HG02678 (cell line): ENCODE measurements at regions not wholly inside any gene's neighbourhood (a gene's known extent, or its start where the extent isn't known, plus 50 kb on each side); places are given as distances from the start of the nearest gene placed in this dataset.

Experiments used
- ATAC-seq: cut with Tn5 transposase; IDR thresholded peaks from one replicate; pipeline ENCODE4 v1.9.1; 2021; ENCODE audit warnings: mild to moderate bottlenecking, moderate library complexity; ENCODE audit not compliant: unreplicated experiment

DNA sequence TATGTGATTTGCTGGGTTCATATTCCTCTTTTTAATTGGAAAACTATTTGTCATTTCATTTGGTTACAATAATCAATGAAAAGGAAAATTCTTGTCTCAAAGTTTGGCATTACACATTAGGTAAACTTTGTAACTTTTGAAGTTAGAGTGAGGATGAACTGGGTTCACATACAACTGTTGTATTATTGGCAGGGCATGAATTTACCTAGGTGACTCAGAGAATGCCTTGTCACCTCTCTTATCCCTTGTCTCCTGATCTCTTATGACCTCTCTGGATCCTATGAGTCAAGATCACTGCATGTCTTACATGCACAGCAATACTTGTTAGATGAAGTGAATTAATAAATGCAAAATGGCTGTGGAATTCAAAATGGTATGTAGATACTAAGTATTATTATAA is 563.4 kb upstream of the GCFC2 start:
- ATAC-seq, result no peak

DNA sequence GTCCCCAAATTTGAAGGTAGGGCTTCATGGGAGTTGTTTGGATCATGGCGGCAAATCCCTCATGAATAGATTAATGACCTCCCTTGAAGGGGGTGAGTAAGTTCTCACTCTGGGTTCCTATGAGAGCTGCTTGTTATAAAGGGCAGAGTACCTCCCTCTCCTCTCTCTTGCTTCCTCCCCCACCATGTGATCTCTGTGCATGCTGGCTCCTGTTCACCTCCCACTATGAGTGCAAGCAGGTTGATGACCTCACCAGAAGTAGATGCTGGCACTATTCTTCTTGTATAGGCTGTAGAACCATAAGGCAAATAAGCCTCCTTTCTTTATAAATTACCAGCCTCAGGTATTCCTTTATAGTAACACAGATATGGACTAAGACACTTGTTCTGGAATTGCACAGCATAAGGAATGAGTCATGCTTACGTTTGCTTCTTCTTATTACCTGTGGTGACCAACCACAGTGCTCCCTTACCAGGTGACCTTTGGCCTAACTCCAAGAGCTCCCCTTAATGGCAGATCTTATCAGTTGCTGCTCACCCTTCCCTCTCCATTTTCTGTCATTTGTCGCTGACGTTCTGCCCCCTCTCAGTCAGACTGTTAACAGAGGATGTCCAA is 559.5 kb upstream of the GCFC2 start:
- no peak for ATAC-seq

DNA sequence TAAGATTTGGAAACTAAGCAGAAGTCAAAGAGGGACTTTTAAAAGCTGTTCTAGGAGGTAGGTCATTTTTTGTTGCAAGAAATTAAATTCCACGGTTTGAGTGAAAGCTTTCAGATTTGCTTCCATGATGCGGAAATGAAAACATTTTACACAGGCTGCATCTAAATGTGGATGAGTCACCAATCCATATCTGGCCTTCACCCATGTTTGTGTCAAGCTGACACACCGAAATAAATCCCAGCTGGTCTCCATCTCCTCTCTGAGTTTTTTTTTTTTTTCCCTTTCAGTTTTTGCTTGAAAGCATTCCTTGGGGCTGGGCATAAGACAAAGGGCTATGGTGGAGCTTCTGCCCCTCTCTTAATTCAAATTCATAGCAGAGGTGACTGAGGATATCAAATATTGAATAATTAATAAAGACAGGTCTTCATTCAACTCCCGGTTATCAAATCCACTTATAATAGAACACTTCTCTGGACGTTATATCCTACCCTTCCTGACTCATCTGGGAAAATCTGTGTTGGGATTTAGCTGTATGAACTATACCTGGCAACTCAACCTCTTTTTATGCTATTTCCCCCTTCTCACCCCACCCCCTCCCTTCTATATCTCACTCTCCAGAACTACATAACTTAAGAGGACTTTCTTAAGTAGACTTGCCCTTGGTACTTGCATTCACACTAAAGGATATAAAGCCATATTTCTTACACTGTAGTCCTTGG is 558.3 kb upstream of the GCFC2 start:
- no peak for ATAC-seq

DNA sequence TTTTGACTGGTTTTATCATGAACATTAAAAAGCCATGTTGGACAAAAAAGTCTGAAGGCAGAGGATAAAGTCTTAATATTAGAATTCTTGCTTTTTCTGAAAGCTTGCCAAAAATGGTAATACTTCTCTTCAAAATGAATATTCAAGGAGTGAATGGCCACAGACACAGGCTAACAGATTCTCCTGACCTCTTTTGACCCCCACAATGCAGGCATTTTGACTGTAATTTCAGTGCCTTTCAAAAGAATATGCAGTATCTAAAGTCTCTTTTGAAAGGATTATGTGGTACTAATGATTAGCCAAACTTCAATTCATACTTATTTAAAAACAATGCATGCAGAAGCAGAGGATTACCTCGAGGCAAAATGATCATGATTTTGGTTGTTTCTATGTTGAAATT is 557.8 kb upstream of the GCFC2 start:
- no peak for ATAC-seq

DNA sequence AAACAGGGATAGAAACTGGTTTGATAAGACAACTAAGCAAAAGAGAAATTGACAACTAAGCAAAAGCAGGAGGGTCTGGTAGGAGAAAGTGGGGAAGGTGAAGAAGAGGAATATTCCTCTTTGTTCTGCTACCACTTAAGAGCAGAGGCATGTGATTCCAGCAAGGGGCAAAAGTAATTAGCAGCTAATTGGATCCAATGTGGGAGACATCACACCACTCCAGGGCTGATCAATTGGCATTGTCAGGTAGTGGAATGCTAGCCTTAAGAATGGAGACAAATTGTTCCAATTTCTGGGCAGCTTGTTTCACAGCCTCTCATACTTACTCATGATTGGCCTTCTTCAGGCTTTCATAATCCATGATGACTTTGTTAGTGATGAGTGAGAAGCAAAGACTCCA is 547.1 kb upstream of the GCFC2 start:
- ATAC-seq, result no peak

DNA sequence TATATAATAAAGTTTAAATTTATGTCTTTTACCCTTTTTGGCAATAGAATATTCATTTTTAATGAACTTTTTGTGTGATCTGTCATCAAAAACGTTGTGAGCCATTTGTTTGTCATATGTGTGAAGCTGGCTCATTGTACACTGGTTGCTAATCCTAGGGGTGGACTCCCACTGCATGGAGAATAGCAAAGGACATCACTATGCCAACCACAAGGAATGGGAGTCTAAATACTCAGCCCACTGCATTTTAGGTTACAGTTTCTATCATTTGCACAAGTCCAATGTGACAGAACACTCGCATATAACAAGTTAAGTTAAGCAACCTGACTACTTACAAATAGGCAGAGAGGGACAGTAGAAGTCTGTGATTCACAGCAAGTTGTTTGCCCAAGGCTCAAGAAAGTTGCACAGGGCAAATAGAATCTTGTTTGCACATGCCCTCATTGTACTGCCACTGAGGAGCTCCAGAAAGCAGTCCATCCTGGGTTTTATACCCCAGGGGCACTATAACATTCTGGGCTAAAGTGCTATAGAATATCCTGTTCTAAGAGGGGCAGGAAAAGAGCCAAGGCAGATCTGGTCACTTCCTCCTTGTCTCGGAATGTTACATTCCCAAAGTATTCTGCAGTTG is 545.9 kb upstream of the GCFC2 start:
- no peak for ATAC-seq

DNA sequence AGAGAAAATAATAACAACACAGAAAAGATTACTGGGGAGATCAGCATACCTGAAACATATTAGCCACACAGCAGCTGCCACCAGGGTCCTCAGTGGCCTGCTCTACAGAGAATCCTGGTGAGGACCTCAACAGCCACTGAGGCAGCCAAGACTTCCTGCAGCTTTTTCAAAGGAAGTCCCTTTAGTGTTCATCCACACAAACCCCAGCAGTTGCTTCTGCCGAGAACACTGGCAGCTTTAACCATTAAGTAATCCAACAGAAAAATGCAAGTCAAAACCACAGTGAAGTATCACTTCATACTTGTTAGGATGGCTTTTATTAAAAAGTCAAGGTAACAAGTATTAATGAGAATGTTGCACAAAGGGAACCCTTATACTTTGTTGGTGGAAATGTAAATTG is 542.0 kb upstream of the GCFC2 start:
- ATAC-seq, result no peak

DNA sequence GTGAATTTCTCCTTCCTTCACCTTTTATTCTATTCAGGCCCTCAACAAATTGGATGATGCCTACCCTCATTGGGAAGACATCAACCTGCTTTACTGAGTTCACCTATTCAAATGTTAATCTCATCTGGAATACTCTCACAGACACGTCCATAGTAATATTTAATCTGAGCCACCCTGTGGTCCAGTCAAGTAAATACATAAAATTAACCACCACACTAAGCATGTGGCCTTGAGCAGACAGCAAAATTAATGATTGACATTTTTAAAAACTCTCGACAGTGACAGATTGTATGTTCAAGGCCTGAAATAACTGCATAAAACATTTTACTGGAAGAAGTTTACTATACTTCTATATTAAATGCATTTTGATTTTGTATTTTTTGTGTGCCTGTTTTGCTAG is 540.6 kb upstream of the GCFC2 start:
- no peak for ATAC-seq

DNA sequence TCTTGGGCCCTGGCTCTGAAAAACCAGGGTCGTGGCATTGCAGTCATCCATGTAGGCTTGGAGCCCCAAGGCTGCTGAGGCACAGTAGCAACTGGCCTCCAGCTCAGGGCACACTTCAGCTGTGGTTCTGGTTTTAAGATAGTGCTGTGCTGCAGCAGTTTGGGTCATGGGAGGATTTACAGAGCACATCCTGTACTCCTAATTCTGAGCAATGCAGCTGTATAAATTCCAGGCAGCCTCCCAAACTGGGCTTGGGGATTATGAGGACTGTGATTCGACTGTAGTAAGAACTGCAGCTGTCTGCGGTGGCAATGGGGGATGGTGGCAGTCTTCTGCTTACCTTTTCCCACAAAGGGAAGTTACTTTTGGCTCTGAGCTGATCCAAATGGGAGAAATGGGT is 536.3 kb upstream of the GCFC2 start:
- ATAC-seq, result no peak

DNA sequence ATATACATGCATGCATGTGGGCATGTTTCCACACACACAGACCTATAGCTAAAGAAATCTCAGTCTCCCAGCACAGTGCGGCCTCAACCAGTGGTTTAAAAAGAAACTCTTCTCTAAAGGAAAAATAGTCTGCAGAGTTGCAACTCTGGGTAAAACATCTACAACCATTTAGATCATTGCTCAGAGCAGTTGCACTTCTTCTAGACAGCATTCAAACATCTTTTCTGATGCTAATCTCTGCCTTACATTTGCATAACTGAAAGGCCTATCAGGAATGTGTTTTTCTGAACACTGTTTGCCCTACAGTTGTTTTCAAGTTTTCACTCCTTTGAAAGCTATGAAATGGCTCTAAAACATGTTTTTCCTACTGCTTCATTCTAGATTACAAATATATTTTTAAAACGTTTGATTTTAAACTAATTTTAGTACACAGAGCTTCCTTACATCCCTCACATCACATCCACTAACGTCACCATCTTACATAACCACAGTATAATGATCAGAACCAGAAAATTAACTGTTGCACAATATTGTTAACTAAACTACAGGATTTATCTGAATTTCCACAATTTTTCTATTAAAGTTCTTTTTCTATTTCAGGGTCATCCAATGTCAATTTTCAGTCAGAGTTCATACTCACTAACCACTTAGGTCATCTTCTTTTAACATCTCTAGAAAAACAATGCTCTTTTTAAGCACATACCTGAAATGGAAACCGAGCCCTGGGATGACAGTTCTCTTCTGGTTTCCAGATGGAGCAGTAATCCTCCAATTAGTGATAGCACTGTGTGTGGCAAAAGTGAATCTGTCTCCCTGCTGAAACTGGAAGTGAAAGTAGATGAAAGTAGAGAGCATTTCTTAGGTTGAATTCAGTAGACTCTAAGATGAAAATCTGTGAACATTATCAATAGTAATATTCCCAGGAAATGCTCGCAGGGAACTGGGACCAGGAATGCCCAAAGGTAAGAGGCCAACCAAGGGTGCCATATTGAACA is 501.6 kb upstream of the GCFC2 start:
- no peak for ATAC-seq

DNA sequence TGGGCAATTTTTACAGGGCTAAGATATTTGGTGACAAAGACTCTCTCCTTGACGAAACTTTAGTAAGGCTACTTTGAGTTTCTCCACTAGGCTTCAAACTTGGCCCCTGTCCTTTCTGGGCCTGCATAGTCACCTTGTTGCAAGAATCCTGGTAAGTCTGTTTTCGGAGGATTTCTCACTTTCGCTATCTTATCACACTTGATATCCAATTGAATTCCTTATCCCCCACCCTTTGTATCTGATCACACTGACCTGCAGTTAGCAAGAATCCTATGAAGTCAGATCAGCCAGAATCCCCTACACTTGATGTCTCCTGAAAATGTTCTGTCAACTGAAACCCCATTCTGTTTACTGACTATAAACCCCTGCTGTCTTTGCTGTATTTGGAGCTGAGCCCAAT is 499.8 kb upstream of the GCFC2 start:
- ATAC-seq, result no peak

DNA sequence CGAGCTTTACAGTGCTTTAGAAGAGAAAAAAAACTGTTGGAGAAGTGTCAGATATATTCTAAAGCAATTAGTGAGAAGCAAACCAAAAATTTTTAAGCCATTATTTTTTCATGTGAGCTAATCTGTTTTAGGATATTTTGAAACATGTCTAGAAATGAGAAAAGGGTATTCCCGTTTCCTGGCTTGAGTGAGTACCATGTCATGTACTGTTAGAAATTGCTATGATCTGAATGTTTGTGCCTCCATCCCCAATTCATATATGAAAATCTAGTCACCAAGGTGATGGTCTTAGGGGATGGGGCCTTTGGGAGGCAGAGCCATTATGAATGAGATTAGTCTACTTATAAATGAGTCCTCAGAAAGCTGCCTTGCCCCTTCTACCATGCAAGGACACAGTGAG is 493.3 kb upstream of the GCFC2 start:
- ATAC-seq, result no peak

DNA sequence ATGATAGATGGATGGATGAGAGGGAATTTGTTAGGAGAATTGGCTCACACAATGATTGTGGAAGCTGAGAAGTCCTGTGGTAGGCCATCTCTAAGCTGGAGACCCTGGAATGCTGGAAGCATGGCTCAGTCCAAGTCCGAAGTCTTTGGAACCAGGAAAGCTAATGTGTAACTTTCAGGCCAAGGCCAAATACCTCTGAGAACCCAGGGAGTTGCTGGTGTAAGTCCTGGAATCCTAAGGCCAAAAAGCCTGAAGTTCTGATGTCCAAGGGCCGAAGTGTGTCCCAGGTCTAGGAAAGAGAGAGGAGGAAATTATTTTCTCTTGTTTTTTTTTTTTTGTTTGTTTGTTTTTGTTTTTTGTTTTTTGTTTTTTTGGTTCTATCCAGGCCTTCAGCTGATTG is 492.2 kb upstream of the GCFC2 start:
- ATAC-seq, result no peak

DNA sequence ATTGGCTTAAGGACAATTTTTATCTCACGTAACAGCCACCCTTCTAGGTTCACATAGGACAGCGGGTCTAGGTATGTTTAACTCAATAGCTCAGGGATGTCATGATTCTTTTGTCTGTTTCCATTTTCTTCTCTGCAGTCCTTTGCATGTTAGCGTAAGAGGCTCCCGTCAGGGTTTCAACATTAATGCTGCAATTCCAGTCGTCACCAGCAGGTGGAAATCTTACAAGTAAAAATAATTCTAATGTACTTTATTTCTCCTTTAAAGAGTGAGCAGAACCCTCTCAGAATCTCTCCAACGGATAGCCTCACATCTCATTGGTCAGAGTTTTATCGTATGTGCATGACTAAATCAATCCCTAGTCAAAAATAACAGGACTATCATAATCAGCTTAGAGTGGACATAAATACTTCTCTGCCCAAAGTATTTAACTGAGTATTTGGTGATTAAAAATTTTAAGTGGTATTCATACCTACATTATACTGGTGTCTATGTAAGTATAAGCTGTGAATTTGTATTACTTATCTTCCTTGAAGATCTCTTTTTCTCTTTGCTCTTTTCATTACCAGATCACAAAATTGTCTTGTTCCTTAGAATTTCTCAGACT is 487.2 kb upstream of the GCFC2 start:
- no peak for ATAC-seq

DNA sequence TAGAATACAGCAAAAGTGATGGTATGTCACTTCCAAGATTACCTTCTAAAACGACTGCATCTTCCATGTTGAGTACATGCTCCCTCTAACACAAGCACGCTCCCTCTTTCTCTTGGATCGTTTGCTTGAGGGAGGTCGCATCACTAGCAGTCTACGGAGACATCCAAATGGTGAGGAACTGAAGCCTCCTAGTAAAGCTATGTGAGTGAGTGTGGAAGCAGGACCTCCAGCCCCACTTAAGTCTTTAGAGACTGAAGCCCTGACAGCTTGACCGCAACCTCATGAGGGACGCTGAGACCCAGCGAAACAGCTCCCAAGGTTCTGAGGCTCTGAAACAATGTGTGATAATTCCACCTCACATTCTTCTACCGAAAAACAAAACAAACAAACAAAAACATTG is 486.7 kb upstream of the GCFC2 start:
- no peak for ATAC-seq

DNA sequence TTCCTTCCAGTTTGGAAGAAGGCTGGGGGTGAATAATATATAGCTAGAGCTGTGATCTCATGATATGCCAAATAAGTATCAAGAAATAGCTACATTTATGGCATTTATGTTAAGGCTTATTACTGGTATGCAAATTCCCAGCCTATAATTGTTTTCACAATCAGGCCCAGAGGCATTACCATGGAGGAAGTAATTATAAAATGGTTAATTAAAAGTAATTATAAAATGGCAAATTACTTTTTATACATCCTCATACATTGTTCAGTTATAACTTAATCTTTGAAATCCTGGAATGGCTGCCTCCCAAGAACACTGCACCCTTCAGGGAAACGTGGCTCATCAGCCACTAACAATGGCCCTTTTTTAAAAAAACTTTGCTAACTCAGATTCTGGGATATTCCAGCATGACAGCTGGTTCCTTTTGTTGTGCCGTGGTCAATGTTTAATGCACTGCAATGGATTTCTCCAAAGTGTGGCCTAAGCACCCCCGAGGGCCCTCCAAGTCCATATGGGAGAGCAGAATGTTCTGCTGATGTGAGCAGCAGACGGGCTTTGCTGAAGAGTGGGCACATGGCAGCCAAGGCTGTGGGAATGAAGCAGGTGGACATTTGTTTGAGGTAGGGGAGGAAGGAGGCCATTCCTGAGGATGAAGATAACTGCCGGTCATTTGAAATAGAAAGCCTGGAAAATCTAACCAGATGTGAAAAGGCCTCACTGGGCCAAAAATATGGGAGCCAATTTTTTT is 483.5 kb upstream of the GCFC2 start:
- no peak for ATAC-seq

DNA sequence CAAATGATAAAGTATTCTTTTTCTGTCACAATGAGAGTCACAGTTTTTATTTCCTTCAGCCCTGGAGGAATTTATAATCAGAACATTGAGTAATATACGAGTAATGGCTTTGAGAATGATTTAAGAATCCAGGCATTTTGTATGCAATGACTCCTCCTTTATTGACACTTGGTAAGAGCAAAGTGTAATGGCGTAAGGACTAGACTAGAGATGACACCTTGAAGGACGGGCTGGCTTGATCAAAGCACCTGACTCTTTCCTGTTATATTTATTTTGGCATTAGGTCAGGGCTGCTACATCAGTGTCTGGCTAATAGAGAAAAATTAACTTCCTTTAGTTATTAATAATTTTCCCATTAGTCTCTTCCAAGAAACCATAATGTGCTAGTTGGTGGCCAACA is 482.4 kb upstream of the GCFC2 start:
- no peak for ATAC-seq

DNA sequence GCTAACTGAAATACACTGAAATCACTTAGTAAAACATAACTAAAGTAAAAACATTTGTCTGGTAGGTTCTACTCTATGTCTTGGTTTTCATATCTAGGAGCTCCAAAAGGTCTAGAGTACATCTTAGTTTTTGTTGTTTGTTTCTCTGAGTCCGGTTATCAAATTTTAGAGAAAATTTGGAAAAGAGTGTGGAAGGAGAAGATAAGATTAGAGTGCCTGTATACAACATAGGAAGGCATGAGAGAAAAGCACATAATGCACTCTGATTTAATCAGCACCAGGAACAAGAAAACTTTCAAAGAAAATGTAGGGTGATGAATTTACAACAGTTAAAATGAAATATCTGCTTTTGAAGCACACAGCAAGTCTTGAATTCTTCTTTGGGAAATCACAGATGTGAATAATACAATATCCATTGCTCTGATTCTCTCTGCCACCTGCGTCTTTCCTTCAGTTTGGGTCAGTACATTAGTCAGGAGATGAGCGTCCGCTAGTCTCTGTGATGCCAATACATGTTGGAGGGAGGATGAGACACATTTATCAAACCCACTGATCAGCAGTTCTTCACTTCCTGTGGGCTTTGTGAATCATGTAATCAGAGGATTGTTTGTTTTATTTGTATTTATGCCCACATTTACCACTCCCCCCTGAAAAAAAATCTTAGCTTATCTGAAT is 477.8 kb upstream of the GCFC2 start:
- no peak for ATAC-seq

DNA sequence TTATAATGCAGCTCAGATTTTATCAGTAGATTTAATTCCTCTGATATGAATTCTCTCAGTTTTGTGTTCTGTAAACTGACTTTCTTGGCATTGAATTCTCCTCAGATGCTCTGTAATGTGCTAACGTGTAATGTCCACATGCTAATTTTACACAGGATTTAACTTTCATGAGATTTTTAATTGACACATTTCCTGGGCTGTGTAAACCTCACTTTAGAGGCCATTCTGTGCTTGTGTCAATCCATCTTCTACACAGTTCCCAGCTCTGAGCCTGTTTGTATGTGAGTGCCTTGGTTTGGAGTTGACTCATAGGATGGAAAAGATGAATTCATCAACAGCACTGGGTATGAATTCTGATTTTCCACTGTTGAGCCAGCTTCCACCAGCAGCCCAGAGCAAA is 476.7 kb upstream of the GCFC2 start:
- no peak for ATAC-seq

DNA sequence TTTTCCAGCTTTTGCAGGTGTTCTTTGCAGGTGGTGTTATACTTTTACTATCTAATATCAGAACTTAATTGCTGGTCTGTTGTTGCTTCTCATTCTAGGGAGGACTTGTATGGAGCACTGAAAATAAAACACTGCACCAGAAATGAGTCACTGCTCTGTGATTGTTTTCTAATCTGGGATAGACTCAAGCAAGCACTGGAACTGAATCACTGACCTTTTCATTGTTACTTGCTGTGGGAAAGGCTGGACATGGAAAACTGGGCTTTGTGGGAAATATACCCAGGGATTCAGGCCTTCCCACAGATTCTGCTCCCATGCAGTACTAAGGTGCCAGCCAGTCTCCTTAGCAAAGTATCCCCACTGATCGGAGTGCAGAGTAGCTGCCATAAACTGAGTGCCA is 470.0 kb upstream of the GCFC2 start:
- no peak for ATAC-seq
